HFFc6 (cell line): ENCODE measurements at regions not wholly inside any gene's neighbourhood (a gene's known extent, or its start where the extent isn't known, plus 50 kb on each side); places are given as distances from the start of the nearest gene placed in this dataset.

Experiments
- DNase-seq: peaks from one replicate; pipeline ENCODE4 v3.0.0-alpha.2; 2018
- H3K27ac Mint-ChIP-seq: 2 replicates; pipeline ENCODE4 v1.8.0; 2020; ENCODE audit warnings: mild to moderate bottlenecking, mixed read lengths
- H3K27me3 Mint-ChIP-seq: 2 replicates; pipeline ENCODE4 v1.8.0; 2021; ENCODE audit warnings: mild to moderate bottlenecking, moderate library complexity, mixed read lengths; ENCODE audit not compliant: insufficient read depth
- H3K36me3 Mint-ChIP-seq: 2 replicates; pipeline ENCODE4 v1.8.0; 2021; ENCODE audit warnings: low read depth, mixed read lengths
- H3K4me1 Mint-ChIP-seq: 2 replicates; pipeline ENCODE4 v1.8.0; 2020; ENCODE audit warnings: low read depth, mixed read lengths
- H3K4me3 Mint-ChIP-seq: 2 replicates; pipeline ENCODE4 v1.8.0; 2020; ENCODE audit warnings: mild to moderate bottlenecking, moderate library complexity, mixed read lengths
- H3K9me3 Mint-ChIP-seq: 2 replicates; pipeline ENCODE4 v1.8.0; 2020; ENCODE audit warnings: mild to moderate bottlenecking, mixed read lengths
- CTCF ChIP-seq: fragments of 200-600 bp; sonication (generic); IDR thresholded peaks from 2 replicates; pipeline ENCODE4 v1.5.0; 2021; ENCODE audit warnings: antibody characterized with exemption, mild to moderate bottlenecking

- TF ChIP-seq CTCF, result no peak
- H3K36me3 Mint-ChIP-seq, result peaks cover 11% of the 10 kb centered on the region
- H3K9me3 Mint-ChIP-seq, result peaks cover 78% of the 10 kb centered on the region
Observed at GRCh38 chr10:130777507-130778165, 533.9 kb downstream of the TCERG1L start.

DNA sequence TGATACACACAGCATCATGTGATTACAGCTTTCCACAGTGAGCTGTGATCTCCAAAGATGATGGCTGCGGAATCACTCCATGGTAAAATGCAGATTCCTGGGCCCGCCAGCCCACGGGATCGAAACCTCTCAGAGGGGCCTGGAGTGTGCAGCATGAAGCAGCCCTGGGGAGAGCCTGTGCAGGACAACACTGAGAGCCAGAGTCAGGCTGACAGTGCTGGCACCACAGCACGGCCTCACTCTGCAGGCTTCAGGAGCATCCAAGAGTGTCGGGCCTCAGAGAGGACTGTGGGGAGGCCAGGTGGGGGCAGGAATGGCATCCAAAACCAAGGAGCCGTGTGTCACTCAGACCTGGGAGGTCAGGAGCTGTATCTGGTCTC is 533.4 kb downstream of the TCERG1L start:
- no peaks in the 10 kb centered on the region for H3K4me1 Mint-ChIP-seq
- H3K9me3 Mint-ChIP-seq, result peaks cover 78% of the 10 kb centered on the region
- no peak for TF ChIP-seq CTCF
- DNase-seq, result no peak
- H3K27ac Mint-ChIP-seq, result no peak overlapping the region
- no peaks in the 10 kb centered on the region; the same call in 1 of the 2 replicates for H3K27me3 Mint-ChIP-seq
- peaks cover 6% of the 10 kb centered on the region for H3K36me3 Mint-ChIP-seq
- no peak overlapping the region for H3K4me3 Mint-ChIP-seq

More at GRCh38 chr10:130777507-130778165, 533.9 kb downstream of the TCERG1L start:
- Mint-ChIP-seq H3K4me3 (no peak overlapping the region), H3K4me1 (no peaks in the 10 kb centered on the region), H3K27ac (no peak overlapping the region), H3K27me3 (no peaks in the 10 kb centered on the region; the same call in 1 of the 2 replicates)
- no peak for DNase-seq

GRCh38 chr10:130780763-130781162 is 530.8 kb downstream of the TCERG1L start:
- Mint-ChIP-seq H3K27ac (no peak overlapping the region), H3K27me3 (peaks cover 2% of the 10 kb centered on the region), H3K4me1 (no peaks in the 10 kb centered on the region), H3K4me3 (no peak overlapping the region), H3K36me3 (no peaks in the 10 kb centered on the region; the same call in 1 of the 2 replicates), H3K9me3 (peaks cover 73% of the 10 kb centered on the region)
- no peak for DNase-seq
- no peak for TF ChIP-seq CTCF

- Mint-ChIP-seq H3K36me3 (no peaks in the 10 kb centered on the region), H3K27me3 (peaks cover 2% of the 10 kb centered on the region), H3K27ac (no peak overlapping the region), H3K9me3 (peaks cover 71% of the 10 kb centered on the region), H3K4me3 (no peak overlapping the region), H3K4me1 (no peaks in the 10 kb centered on the region)
- no peak for DNase-seq
- TF ChIP-seq CTCF, result no peak
Observed at GRCh38 chr10:130781206-130781605, 530.3 kb downstream of the TCERG1L start.

GRCh38 chr10:130781623-130782022 is 529.9 kb downstream of the TCERG1L start:
- Mint-ChIP-seq H3K27me3 (peaks cover 2% of the 10 kb centered on the region), H3K9me3 (peaks cover 71% of the 10 kb centered on the region), H3K4me1 (no peaks in the 10 kb centered on the region), H3K4me3 (no peak overlapping the region), H3K27ac (no peak overlapping the region), H3K36me3 (no peaks in the 10 kb centered on the region)
- no peak for TF ChIP-seq CTCF
- DNase-seq, result no peak
